SJSA1 (cell line): ENCODE measurements at regions not wholly inside any gene's neighbourhood (a gene's known extent, or its start where the extent isn't known, plus 50 kb on each side); places are given as distances from the start of the nearest gene placed in this dataset.

Source experiments
- DNase-seq, 2 experiments: peaks; one replicate each; pipeline ENCODE4 v3.0.0-alpha.2; 2015 to 2020; ENCODE audit warnings: low spot score in 2 of 2, low read depth in 1 of 2
- H3K27ac ChIP-seq: fragments of 250-450 bp; sonication (Bioruptor Pico); 2 replicates; pipeline ENCODE4 v1.5.1; 2020; ENCODE audit warnings: mild to moderate bottlenecking, moderate library complexity
- H3K27me3 ChIP-seq: fragments of 250-450 bp; sonication (Bioruptor Pico); replicated peaks from 2 replicates; pipeline ENCODE4 v1.5.1; 2020; ENCODE audit warnings: mild to moderate bottlenecking, moderate library complexity
- H3K36me3 ChIP-seq: fragments of 250-450 bp; sonication (Bioruptor Pico); 2 replicates; pipeline ENCODE4 v1.5.1; 2020; ENCODE audit warnings: mild to moderate bottlenecking
- H3K4me1 ChIP-seq: fragments of 250-450 bp; sonication (Bioruptor Pico); replicated peaks from 2 replicates; pipeline ENCODE4 v1.6.1; 2021; ENCODE audit warnings: mild to moderate bottlenecking
- H3K4me3 ChIP-seq: fragments of 250-450 bp; sonication (Bioruptor Pico); 2 replicates; pipeline ENCODE4 v1.5.1; 2020; ENCODE audit warnings: mild to moderate bottlenecking
- H3K9me3 ChIP-seq: fragments of 250-450 bp; sonication (Bioruptor Pico); replicated peaks from 2 replicates; pipeline ENCODE4 v1.5.1; 2020; ENCODE audit warnings: mild to moderate bottlenecking

GRCh38 chr4:174438711-174439110 lies 83.6 kb downstream of the HPGD start:
- DNase-seq = no peak
- H3K27ac ChIP-seq = no peak overlapping the region
- no peaks in the 10 kb centered on the region for H3K36me3 ChIP-seq
- H3K27me3 ChIP-seq = no peaks in the 10 kb centered on the region
- H3K4me3 ChIP-seq = no peak overlapping the region
- peaks cover 19% of the 10 kb centered on the region for H3K4me1 ChIP-seq
- no peaks in the 10 kb centered on the region for H3K9me3 ChIP-seq

- no peak for DNase-seq
- Histone ChIP-seq H3K9me3 (no peaks in the 10 kb centered on the region), H3K27ac (peak overlapping the region; percentile 86), H3K36me3 (no peaks in the 10 kb centered on the region), H3K4me3 (no peak overlapping the region), H3K27me3 (no peaks in the 10 kb centered on the region), H3K4me1 (peaks cover 19% of the 10 kb centered on the region)
These were observed 84.5 kb downstream of the HPGD start for GRCh38 chr4:174437749-174438148.

GRCh38 chr4:174437324-174437723 lies 85.0 kb downstream of the HPGD start:
- peak; percentile 49 to 95 for DNase-seq

GRCh38 chr4:174436377-174436776 lies 85.9 kb downstream of the HPGD start:
- H3K4me1 ChIP-seq = peaks cover 19% of the 10 kb centered on the region
- H3K27me3 ChIP-seq = no peaks in the 10 kb centered on the region; the same call in 1 of the 2 replicates
- no peak for DNase-seq
- H3K4me3 ChIP-seq = no peak overlapping the region
- H3K36me3 ChIP-seq = no peaks in the 10 kb centered on the region
- H3K9me3 ChIP-seq = no peaks in the 10 kb centered on the region
- H3K27ac ChIP-seq = peak overlapping the region; percentile 86

More at GRCh38 chr4:174437324-174437723, 85.0 kb downstream of the HPGD start:
- Histone ChIP-seq H3K27ac (peak overlapping the region; percentile 86), H3K27me3 (no peaks in the 10 kb centered on the region), H3K4me1 (peaks cover 19% of the 10 kb centered on the region), H3K9me3 (no peaks in the 10 kb centered on the region), H3K36me3 (no peaks in the 10 kb centered on the region), H3K4me3 (no peak overlapping the region)

- no peaks in the 10 kb centered on the region for H3K9me3 ChIP-seq
- H3K4me3 ChIP-seq = no peak overlapping the region
- peak in 1 of 2 experiments; percentile 12 for DNase-seq
- H3K27me3 ChIP-seq = no peaks in the 10 kb centered on the region; the same call in 1 of the 2 replicates
- no peak overlapping the region for H3K27ac ChIP-seq
- no peaks in the 10 kb centered on the region for H3K36me3 ChIP-seq
- H3K4me1 ChIP-seq = peaks cover 19% of the 10 kb centered on the region
These were observed 86.3 kb downstream of the HPGD start for GRCh38 chr4:174435974-174436373.

- Histone ChIP-seq H3K4me3 (no peak overlapping the region), H3K27ac (no peak overlapping the region), H3K36me3 (no peaks in the 10 kb centered on the region), H3K27me3 (no peaks in the 10 kb centered on the region; the same call in 1 of the 2 replicates), H3K9me3 (no peaks in the 10 kb centered on the region; the same call in 1 of the 2 replicates), H3K4me1 (peaks cover 19% of the 10 kb centered on the region)
- DNase-seq = no peak
These were observed 87.8 kb downstream of the HPGD start for GRCh38 chr4:174434455-174434854.

GRCh38 chr4:174430576-174430975 lies 91.7 kb downstream of the HPGD start:
- H3K4me3 ChIP-seq = no peak overlapping the region
- no peak overlapping the region for H3K27ac ChIP-seq
- H3K9me3 ChIP-seq = no peaks in the 10 kb centered on the region; the same call in 1 of the 2 replicates
- H3K4me1 ChIP-seq = no peaks in the 10 kb centered on the region
- no peak for DNase-seq
- H3K27me3 ChIP-seq = no peaks in the 10 kb centered on the region; the same call in 1 of the 2 replicates
- H3K36me3 ChIP-seq = no peaks in the 10 kb centered on the region

- Histone ChIP-seq H3K4me3 (no peak overlapping the region), H3K36me3 (no peaks in the 10 kb centered on the region), H3K4me1 (no peaks in the 10 kb centered on the region), H3K27me3 (no peaks in the 10 kb centered on the region; the same call in 1 of the 2 replicates), H3K9me3 (no peaks in the 10 kb centered on the region; the same call in 1 of the 2 replicates), H3K27ac (no peak overlapping the region)
- DNase-seq = no peak
These were observed 92.4 kb downstream of the HPGD start for GRCh38 chr4:174429701-174430410.

- Histone ChIP-seq H3K4me3 (no peak overlapping the region), H3K27me3 (no peaks in the 10 kb centered on the region; the same call in 1 of the 2 replicates), H3K9me3 (no peaks in the 10 kb centered on the region; the same call in 1 of the 2 replicates), H3K4me1 (peaks cover 12% of the 10 kb centered on the region), H3K36me3 (no peaks in the 10 kb centered on the region), H3K27ac (no peak overlapping the region)
- DNase-seq = no peak
These were observed 94.6 kb downstream of the HPGD start for GRCh38 chr4:174427571-174428140.

- Histone ChIP-seq H3K27me3 (no peaks in the 10 kb centered on the region), H3K27ac (no peak overlapping the region), H3K9me3 (no peaks in the 10 kb centered on the region; the same call in 1 of the 2 replicates), H3K4me3 (no peak overlapping the region), H3K36me3 (no peaks in the 10 kb centered on the region), H3K4me1 (peaks cover 12% of the 10 kb centered on the region)
- no peak for DNase-seq
These were observed 96.6 kb downstream of the HPGD start for GRCh38 chr4:174425669-174426068.

GRCh38 chr4:174423257-174423944 lies 98.9 kb downstream of the HPGD start:
- H3K4me3 ChIP-seq = no peak overlapping the region
- H3K27ac ChIP-seq = 0 out of 2 replicates have a peak overlapping the region, but pooled peaks have one; percentile 11
- no peaks in the 10 kb centered on the region for H3K36me3 ChIP-seq
- H3K4me1 ChIP-seq = peaks cover 22% of the 10 kb centered on the region
- H3K9me3 ChIP-seq = no peaks in the 10 kb centered on the region
- no peaks in the 10 kb centered on the region for H3K27me3 ChIP-seq
- DNase-seq = peak; percentile 70 to 73

- no peaks in the 10 kb centered on the region for H3K27me3 ChIP-seq
- no peak overlapping the region for H3K4me3 ChIP-seq
- no peak for DNase-seq
These were observed 99.4 kb downstream of the HPGD start for GRCh38 chr4:174422893-174423256.

GRCh38 chr4:174420316-174420715 lies 102.0 kb downstream of the HPGD start:
- DNase-seq = no peak
- no peak overlapping the region for H3K27ac ChIP-seq
- H3K36me3 ChIP-seq = no peaks in the 10 kb centered on the region
- no peaks in the 10 kb centered on the region for H3K9me3 ChIP-seq
- H3K4me1 ChIP-seq = peaks cover 22% of the 10 kb centered on the region
- no peaks in the 10 kb centered on the region for H3K27me3 ChIP-seq
- no peak overlapping the region for H3K4me3 ChIP-seq

More at GRCh38 chr4:174422893-174423256, 99.4 kb downstream of the HPGD start:
- H3K36me3 ChIP-seq = no peaks in the 10 kb centered on the region
- no peaks in the 10 kb centered on the region for H3K9me3 ChIP-seq
- H3K4me1 ChIP-seq = peaks cover 22% of the 10 kb centered on the region
- no peak overlapping the region for H3K27ac ChIP-seq
